GM18520 (cell line): ENCODE measurements at regions not wholly inside any gene's neighbourhood (a gene's known extent, or its start where the extent isn't known, plus 50 kb on each side); places are given as distances from the start of the nearest gene placed in this dataset.
"Not testable (repeated sequence)": the region's sequence is repeated elsewhere in the genome, so short reads cannot be mapped to it uniquely, and the experiment has no call there.

Experiments
- ATAC-seq: cut with Tn5 transposase; IDR thresholded peaks from one replicate; pipeline ENCODE4 v1.9.1; 2021; ENCODE audit not compliant: unreplicated experiment

GRCh38 chr1:199482426-199482825 lies 545.1 kb upstream of the NR5A2 start:
- ATAC-seq: no peak

GRCh38 chr1:199489594-199489993 lies 537.9 kb upstream of the NR5A2 start:
- ATAC-seq: no peak

- ATAC-seq: no peak
Observed at GRCh38 chr1:199490769-199491527, 536.6 kb upstream of the NR5A2 start.

GRCh38 chr1:199495432-199495831 lies 532.1 kb upstream of the NR5A2 start:
- ATAC-seq: no peak

GRCh38 chr1:199498802-199499201 lies 528.7 kb upstream of the NR5A2 start:
- not testable (repeated sequence) for ATAC-seq

GRCh38 chr1:199508072-199508471 lies 519.4 kb upstream of the NR5A2 start:
- ATAC-seq: no peak

GRCh38 chr1:199508653-199509052 lies 518.9 kb upstream of the NR5A2 start:
- no peak for ATAC-seq

- no peak for ATAC-seq
Observed at GRCh38 chr1:199509456-199509855, 518.1 kb upstream of the NR5A2 start.

GRCh38 chr1:199510314-199510713 lies 517.2 kb upstream of the NR5A2 start:
- peak; percentile 91 for ATAC-seq

GRCh38 chr1:199512037-199512710 lies 515.3 kb upstream of the NR5A2 start:
- no peak for ATAC-seq

- no peak for ATAC-seq
Observed at GRCh38 chr1:199515261-199515660, 512.2 kb upstream of the NR5A2 start.

GRCh38 chr1:199522338-199522737 lies 505.2 kb upstream of the NR5A2 start:
- ATAC-seq: no peak

GRCh38 chr1:199522936-199523335 lies 504.6 kb upstream of the NR5A2 start:
- no peak for ATAC-seq

GRCh38 chr1:199529324-199529723 lies 498.2 kb upstream of the NR5A2 start:
- ATAC-seq: no peak

GRCh38 chr1:199533361-199533760 lies 494.1 kb upstream of the NR5A2 start:
- ATAC-seq: not testable (repeated sequence)

- peak; percentile 25 for ATAC-seq
Observed at GRCh38 chr1:199545780-199546179, 481.7 kb upstream of the NR5A2 start.

GRCh38 chr1:199546323-199546722 lies 481.2 kb upstream of the NR5A2 start:
- peak; percentile 55 for ATAC-seq

GRCh38 chr1:199549421-199549820 lies 478.1 kb upstream of the NR5A2 start:
- no peak for ATAC-seq

GRCh38 chr1:199550199-199551065 lies 477.1 kb upstream of the NR5A2 start:
- ATAC-seq: no peak

GRCh38 chr1:199551967-199552565 lies 475.4 kb upstream of the NR5A2 start:
- no peak for ATAC-seq

- ATAC-seq: no peak
Observed at GRCh38 chr1:199553104-199553503, 474.4 kb upstream of the NR5A2 start.
